ENCODE measurements at regions not wholly inside any gene's neighbourhood (a gene's known extent, or its start where the extent isn't known, plus 50 kb on each side); places are given as distances from the start of the nearest gene placed in this dataset.
A peak's percentile ranks its signal among the peaks of the same experiment; 100 is the strongest.

DNA sequence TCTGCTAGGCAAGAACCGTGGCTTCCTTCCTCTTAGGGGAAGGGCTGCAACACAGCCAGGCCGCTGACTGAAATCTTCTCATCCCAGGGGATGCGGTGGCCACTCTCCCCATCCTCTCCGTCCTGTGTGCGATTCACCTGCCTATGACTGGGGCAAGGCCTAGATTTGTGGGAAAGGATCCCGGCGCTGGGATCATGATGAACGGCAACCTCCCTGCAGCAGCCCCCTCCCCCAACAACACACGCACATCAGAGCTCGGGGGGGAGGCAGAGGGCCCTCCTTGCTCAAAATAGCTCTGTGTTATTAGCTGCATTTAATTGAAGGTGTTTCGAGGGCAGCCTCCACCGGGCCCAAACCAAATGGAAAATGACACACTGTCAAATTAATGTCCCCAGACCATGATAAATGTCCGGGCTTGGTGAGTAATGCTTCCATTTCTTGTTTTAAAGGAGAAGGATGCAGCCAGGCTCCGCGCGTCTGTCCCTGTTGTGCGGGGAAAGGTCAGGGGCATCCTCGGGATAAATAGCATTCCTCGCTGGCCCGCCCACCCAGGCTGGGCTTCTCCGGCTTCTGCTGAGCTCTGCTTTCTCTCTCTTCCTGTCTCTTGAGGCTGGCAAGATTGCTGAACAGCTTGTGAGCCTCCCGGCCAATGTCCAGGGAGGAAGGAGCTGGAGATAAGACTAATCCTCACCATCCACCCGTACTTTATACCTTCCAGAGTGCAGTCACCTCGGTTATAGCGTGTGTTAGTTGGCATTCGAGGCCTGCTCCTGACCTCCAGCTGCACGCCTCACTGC lies 56.4 kb upstream of the TLE3 start:
- TF ChIP-seq POLR2A (IDR thresholded peaks at IDR 0.05; ENCODE audit: control extremely low read depth in 1 of 2, low read depth in 2 of 2, low read length in 2 of 2): no peak
- no peak for TF ChIP-seq CBX8 (IDR thresholded peaks at IDR 0.05; ENCODE audit: borderline replicate concordance, low read depth, low read length)
- TF ChIP-seq CREB1 (IDR thresholded peaks at IDR 0.05): no peak
- no peak for TF ChIP-seq CHD2 (IDR thresholded peaks at IDR 0.05; ENCODE audit: low read length)
- no peak for TF ChIP-seq YY1 (IDR thresholded peaks at IDR 0.05; ENCODE audit: low read depth, low read length)
- TF ChIP-seq, protein P1, sequence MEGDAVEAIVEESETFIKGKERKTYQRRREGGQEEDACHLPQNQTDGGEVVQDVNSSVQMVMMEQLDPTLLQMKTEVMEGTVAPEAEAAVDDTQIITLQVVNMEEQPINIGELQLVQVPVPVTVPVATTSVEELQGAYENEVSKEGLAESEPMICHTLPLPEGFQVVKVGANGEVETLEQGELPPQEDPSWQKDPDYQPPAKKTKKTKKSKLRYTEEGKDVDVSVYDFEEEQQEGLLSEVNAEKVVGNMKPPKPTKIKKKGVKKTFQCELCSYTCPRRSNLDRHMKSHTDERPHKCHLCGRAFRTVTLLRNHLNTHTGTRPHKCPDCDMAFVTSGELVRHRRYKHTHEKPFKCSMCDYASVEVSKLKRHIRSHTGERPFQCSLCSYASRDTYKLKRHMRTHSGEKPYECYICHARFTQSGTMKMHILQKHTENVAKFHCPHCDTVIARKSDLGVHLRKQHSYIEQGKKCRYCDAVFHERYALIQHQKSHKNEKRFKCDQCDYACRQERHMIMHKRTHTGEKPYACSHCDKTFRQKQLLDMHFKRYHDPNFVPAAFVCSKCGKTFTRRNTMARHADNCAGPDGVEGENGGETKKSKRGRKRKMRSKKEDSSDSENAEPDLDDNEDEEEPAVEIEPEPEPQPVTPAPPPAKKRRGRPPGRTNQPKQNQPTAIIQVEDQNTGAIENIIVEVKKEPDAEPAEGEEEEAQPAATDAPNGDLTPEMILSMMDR (IDR thresholded peaks at IDR 0.05; ENCODE audit: control extremely low read depth in 1 of 3, insufficient read depth in 1 of 3, low read depth in 1 of 3, low read length in 3 of 3): no peak
- TF ChIP-seq RAD21 (IDR thresholded peaks at IDR 0.05 in 1 of 2, conservative IDR thresholded peaks at IDR 0.05 in 1 of 2; ENCODE audit: low read depth in 2 of 2, low read length in 2 of 2): no peak
- TF ChIP-seq SIN3A (conservative IDR thresholded peaks at IDR 0.05 in 1 of 2, IDR thresholded peaks at IDR 0.05 in 1 of 2; ENCODE audit: low read depth in 1 of 2, low read length in 2 of 2): no peak
- no peak for TF ChIP-seq PHF8 (conservative IDR thresholded peaks at IDR 0.05; ENCODE audit: low read depth, low read length)
- 0 out of 2 replicates have a peak, but pooled peaks have one; percentile 29 for TF ChIP-seq RBBP5 (IDR thresholded peaks at IDR 0.05; ENCODE audit: borderline replicate concordance, low read depth, low read length)

All from H1 (cell line).